Limb (tissue), 2 donors: ENCODE measurements at regions not wholly inside any gene's neighbourhood (a gene's known extent, or its start where the extent isn't known, plus 50 kb on each side); places are given as distances from the start of the nearest gene placed in this dataset.

ENCODE experiments used
- DNase-seq, 2 donors: peaks; one replicate each; pipeline ENCODE4 v3.0.0-alpha.2; 2016; ENCODE audit errors: extremely low spot score in 2 of 2

DNA sequence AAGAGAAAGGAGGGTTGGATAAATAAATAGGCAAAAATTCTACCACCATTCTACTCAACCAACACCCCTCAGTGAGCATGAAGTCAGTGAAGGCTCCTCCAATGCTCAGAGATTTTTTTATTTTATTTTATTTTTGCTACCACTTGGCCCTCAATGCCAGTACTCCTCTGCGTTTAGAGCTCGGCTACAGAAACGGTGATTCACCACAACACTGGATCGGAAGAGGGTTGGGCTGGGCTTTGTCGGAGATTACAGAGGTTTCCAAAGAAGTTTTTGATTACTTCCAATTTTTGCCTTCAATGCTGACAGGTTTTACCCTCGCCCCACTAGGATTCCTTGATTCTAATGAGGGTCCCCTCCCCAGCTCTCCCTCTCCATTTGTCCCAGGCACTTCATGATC, 1027.2 kb upstream of the TMEM132C start:
- DNase-seq: no peak

DNA sequence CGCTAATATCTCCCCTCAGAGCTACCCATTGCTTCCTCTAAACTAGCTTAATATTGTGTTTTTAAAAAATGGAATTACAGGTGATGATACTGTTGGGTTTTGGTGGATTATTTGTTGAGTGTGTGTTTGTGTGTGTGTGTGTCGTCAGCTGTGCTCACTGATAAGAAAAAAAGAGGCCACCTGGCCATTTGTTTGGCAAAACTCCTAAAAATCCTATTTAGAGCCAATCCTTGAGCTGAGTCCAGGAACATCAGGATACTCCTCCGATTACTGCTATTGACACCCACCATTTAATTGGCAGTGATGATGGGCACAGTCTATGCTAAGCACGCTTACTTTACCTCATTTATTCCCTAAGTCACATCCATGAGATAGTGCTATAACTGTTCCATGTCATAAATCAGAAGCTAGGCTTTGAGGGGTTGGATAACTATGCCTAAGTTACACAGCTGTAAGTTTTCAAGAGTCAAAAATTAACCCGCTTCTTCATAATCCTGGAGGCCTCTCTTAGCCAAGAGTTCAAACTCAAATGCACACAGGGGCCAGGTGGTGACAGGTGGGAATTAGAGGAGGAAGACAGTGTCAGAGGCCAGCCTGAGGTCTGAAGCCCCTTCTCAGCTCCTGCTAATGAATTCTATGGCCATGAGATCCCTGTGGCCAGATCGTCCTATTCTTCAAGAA, 1026.6 kb upstream of the TMEM132C start:
- DNase-seq: no peak

DNA sequence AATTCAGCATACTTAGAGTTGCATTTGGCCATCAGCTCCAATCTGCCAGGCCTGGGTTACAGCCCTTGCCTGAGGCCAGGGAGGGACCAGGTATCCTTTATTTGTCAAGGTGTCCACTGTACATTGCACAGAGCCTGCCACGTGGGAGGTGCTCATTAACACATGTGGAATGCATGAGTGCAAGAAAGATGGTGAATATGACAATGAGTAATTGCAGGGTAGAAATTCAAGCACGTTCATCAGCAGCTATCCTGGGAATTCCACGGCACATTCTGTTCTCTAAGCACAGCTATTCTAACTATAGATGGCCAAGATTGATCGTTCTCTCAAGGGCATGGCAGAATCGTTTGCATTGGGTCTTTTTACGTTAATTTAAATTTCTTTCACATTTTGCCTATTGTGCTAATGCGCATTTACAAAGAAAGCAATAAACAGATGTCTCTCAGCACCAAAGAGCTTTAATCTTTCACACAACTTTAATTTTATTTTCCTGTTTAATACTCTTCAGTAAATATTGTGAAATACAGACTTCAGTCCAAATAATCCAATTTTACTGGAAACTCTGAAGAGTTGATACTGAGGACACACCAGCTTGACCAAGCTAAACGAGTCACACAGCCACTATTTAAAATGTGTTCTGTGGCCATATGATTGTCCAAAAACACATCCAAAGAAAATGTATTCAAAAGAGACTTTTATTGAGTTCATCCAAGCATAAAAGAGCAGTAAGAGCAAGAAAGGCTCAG, 1025.7 kb upstream of the TMEM132C start:
- DNase-seq: no peak

DNA sequence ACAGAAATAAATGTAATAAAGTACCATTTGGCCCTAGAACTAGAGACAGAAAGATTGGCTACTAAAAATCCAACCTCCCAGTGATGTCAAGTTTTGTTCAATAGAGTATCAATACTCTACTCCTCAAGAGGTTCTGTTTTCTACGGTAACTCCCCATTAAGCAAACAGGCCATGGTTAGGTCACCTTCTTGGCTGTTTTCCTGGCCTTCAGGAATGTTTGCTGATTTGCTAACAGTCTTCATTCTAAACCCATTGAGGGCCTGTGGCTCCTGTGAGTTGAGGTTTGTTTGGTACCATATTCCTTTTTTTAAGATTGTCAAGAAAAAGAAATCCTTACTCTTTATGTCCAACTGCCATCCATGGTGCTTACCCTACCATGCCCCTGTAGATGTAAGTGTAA, 1022.0 kb upstream of the TMEM132C start:
- DNase-seq: no peak

DNA sequence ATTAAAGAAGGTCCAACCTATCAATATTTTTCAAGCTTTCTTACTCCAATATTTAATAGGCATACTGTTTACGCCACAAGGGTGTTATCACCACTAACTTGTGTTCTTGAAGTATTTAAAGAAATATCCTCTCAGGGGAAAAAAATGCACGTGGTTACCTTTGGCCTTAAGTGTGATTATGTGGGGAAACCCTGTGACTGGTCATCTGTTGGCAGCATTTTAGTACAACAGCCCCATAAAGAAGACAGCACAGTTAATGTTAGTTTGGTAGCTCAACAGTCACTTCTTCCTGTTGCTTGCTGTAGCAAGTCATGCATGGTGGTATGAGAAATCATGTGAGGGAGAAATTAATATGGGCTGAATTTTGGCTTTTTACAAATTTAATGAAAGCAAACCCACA, 1021.5 kb upstream of the TMEM132C start:
- DNase-seq: no peak

DNA sequence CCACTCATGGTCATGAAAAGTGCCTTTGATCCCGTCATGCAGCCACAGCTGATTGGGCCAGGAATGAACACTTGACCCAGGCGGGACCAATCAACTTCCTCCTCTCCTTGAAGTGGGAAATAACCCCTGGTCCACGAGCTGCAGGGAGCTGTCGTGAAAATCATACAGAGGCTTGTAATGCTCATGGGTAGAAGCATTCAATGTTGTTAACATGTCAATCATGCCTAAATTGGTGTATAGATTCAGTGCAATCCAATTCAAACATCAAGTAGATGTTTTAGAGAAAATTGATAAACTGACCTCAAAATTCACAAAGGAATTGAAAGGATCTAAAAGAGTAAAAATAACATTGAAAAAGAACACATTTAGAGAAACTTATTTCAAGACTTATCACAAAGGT, 1019.0 kb upstream of the TMEM132C start:
- no peak for DNase-seq

DNA sequence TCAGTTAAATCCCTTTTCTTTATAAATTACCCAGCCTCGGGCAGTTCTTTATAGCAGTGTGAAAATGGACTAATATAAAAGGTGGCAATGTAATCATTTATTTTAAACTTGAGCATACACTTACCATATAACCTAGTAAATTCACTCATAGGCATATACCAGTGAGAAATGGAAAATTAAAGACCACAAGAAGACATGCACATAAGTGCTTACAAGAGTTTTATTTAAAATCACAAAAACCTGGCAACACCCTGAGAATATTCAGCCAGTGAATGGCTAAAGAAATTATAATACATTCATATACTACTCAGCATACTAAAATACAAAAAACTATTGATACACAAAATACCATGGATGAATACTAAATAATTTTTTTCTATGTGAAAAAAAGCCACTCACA, 1017.5 kb upstream of the TMEM132C start:
- DNase-seq: no peak

DNA sequence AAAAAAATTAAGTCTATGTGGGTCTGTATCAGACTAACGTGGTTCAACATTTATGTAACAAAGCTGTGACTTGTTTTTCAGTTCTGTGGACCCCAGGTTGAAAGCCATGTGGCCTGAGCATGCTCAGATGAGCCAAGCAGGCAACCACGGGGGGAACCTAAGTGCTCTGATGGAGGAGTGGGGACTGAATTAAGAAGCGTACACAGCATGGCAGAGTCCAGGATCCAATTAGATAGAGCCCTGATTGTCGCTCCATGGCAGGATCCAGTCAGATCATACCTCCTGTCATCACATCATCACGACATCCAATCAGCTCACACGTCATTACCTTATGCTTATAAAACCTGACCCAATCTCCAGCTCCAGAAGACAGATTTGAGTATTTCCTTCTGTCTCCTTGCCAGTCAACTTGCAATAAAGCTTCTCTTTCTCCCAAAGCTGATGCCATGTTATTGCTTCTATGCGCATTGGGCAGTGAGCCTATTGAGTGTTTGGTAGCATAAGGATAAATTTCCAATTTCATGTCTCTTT, 1013.1 kb upstream of the TMEM132C start:
- DNase-seq: no peak

DNA sequence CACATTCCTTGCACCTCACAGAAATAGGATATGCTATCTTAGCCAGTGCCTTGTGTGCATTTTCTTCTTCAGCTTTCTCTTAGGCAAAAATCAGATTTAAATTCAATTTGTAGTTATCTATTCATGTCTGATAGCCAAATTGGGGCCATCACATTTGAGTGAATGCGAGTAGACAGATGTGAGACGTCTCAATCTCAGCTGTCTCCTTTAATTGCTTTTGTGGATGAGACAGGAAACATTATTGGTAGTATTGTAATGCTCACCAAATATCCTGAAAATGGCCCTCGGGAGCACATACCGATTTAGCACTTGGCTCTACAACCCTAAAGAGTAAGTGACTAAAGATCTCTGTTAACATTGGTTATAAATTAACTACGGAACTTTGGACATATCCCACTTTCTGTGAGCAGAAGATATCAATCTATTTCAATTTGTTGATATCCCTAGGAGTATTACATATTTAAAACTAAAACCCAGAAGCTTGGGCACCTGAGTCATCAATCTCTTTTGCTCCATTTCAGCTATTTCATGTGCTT, 1012.5 kb upstream of the TMEM132C start:
- no peak for DNase-seq

DNA sequence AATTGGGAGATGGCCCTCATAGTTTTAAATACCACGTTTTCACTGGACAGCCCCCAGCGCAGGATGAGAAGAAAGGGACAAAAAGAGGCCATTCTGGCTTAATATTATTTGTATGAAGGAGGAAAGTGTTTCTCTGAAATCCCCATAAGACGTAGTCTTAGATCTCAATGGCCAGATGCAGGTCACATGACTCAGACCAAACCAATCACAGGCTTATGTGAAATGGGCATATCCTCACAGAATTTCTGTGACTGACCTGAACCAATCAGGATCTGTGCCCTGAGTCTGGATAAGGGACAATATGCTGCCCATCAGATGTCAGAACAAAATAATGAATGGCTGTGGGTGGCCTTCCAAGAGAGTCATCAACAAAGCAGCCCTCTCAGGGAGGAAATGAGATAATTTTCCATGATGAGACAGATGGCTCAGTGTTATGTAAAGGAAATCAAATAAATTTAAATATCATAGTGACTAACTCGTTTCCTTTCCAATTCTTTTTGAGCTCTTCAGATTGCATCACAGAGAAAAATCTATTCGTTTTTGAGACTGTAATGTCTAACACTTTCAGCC, 1009.5 kb upstream of the TMEM132C start:
- DNase-seq: no peak

DNA sequence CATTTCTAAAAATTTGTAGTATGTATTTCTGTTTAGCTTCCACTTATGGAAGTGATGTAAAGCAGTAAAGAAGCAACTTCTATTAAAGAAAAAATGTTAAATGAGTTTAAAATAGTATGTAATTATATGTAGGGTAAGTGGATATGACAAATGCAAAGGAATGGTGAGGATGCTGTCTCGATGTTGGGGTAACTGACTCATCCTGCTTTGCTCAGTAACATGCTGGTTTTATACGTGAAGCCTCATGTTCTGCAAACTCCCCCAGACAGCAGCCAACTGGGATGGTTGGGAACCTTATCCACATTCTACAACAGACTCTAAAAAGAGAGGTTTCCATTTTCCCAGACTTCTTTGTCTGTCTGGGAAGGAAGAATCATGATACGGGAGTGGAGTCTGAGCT, 1006.4 kb upstream of the TMEM132C start:
- DNase-seq: no peak

DNA sequence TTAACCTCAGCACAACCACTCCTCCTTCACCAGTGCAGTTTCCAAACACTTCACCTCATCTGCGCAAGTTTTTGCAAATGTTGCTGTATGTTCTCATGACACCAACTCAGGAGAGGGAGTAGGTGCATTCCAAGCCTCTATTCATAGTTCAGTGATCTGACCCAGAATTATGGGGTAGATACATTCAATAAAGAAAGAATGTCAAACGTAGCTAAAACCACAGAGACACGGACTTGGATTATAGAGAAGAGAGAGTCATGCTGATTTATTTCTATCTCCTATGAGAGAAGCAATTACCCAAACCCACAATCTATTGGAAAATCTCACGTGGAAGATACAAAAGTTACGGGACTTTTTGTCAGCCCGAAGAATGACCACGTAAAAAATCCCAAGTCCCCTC, 1006.0 kb upstream of the TMEM132C start:
- no peak for DNase-seq

DNA sequence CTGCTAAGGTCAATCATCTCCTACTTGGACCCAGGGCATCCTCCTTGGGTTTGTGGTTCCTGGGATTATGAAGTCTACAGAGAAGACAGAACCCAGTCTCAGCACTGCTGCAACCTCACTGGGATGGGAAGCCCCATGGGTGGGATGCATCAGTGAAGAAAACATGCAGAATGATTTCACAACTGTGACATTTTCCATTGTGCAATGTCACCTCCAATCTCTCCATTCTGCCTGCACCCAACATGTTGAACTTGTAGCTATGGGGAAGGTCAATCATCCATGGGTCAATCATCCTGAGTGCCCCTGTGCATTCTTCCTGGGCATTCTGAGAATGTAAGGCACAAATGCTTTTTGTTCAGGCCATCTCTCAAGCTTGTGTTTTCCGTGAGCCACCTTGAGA, 1004.4 kb upstream of the TMEM132C start:
- no peak for DNase-seq

DNA sequence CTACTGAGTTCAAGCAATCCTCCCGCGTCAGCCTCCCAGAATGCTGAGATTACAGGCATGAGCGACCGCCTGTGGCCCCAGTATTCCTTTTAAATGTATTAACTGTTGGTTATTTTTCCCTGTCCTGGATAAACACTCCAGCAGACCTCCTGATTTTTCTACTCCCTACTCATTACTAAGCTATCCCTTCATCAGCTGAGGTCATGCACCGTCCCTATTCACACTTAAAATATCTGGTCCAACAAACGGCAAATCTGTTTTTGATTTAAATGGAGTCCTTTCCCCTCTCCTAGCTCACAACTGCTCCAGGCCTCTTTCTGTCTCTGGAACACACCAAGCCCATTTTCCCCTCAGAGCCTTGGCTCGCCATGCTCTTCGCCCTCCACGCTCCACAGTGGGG, 1003.3 kb upstream of the TMEM132C start:
- DNase-seq: no peak

DNA sequence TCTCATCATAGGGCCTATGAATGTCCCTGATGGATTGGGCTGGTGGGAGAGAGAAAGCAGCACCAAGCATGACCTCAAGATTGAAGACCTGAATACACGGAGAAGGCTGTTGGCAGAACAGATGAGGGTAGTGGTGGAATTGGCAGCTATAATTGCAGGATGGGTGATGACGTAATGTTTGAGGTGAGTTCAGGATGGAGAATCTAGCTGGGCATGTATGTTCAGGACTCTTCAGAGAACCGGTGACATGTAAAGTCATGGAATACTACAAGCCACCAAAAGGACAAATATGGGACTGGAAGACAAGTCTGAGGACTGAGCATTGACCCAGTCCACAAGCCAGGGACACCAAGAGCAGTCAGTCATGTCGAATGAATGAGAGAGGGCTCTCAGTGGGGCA, 999.8 kb upstream of the TMEM132C start:
- no peak for DNase-seq

DNA sequence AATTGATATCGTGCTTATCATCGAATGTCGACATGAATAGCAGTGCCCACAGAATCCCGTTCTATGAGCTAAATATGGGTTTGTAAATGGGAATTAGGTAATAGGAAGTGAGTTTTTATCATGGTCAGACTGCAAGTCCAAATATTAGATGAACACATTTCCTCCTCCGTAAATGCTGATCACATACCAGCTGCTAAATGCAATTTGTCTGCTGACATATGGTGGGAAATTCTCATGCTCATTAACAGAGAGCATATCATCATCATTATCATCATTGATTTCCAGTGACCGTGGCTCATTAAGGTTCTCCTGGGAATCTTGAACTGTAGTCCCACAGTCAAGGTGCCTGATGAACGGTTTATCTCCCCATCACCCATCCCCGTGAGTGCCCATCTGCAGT, 998.8 kb upstream of the TMEM132C start:
- DNase-seq: no peak

DNA sequence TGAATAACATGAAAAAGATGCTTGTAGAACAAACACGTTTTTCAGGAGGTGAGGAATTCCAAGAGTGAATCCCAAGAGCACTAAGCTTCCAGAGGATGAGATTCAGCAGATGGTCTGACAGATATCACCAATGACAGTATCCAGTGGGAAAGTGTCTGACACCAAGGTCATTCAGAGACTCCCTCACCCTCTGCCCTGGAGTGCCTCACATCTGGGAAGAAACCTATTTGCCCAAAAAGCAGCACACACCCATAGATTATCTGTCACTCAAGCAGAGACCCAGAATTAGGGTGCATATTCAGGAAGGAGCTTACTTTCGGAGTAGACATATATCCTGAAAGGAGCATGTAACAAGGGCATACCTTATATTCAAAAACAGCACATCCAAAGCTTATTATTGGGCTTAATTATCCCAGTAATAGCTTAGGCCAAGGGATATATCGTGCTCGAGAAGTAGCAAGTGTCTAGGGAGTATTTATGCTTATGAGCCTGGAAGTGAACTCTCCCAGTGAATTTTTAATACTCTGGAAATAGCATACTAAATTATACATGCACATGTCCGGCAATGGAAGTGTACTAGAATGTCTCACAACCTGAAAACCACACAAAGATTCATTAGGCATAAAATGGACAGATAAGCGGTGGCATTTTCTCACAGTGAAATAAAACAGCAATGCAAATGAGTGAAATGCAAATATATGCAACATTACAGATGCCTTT, 998.1 kb upstream of the TMEM132C start:
- DNase-seq: no peak

DNA sequence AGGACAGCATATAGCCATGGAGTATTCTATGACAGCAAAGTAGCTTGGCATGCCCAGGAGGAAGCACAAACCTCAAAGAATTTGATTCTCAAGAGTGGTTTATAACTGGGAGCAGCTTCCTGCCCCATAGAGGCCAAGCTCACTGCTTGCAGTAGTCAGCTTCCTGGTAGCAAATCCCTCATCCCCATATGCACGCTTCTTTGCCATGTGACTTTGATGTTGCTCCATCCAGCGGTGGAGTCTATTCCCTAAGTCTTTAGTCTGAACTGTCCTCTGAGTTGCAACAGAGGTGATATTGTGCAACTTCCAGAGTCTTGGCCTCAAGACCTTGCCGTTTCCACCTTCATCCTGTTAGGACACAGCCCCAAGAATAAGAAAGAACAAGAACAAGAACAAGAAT, 996.8 kb upstream of the TMEM132C start:
- no peak for DNase-seq

DNA sequence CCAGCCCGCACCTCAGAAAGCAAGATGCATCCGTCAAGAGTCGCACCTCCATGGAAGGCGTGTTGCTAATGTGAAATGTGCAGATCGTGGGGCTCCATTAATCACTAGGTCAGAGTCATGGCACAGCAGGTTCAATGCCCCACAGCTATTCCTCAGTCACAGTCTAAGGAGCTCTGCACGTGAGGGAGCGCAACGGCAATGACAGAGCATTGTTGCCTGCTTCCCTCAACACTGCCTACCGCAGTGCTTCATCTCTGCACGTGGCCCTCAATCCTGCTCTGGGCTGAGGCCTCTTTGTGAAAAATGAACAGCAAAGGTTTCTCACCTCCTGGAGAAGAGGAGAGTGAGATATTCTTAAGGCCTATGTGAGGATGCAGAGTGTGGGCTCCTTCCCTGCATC, 995.2 kb upstream of the TMEM132C start:
- no peak for DNase-seq

DNA sequence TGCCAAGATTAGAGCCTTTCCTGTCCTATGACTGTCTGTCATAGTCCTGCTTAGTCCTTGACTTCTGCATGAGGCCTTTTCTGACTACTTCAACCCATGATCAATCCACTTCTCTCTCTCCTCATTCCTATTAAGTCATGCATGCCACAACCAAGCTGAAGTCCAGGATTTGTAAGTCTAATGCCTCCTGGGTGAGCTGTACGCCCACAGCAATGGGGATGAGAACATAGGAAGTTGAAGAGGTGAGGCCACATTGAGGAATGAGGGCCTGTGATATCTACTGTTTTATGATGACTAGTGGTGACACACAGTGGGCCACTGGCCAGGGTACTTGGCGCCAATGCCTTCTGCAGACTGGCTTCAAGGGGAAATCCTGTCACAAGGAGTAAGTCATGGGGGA, 994.1 kb upstream of the TMEM132C start:
- DNase-seq: no peak

DNA sequence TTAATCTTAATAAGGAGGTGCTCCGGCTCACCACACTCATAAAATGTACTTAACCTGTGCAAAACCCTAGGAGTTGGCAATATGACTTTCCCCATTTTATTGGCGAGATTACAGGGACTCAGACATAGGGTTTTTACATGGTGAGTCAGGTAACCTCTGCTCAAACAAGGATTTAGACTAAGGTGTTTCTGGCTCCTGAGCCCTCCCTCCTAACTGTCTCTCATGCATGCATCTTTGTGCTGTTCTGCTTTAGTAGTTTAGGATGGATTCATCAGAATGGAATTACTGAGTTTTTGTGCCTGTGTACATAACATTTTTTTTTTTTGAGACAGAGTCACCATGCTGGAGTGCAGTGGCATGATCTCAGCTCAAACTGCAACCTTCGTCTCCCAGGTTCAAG, 993.3 kb upstream of the TMEM132C start:
- DNase-seq: no peak

DNA sequence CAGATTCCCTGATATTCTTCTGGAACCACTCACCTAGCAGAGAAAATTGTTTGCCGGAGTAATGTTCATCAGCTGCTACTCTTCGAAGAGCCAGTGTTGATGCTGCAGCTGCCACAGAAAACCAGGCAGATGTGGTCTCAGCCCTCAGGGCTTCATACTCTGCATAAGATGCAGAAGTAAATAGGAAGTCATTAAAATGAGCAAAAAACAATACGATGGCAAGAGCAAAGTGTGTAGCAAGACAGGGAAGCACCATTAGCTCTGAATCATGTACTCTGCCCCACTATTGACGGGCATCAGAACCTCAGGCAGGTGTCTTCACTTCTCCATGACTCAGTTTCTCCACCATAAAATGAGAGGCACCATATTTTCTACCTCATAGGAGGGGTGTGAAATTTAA, 991.6 kb upstream of the TMEM132C start:
- no peak for DNase-seq
